ENCODE measurements at regions not wholly inside any gene's neighbourhood (a gene's known extent, or its start where the extent isn't known, plus 50 kb on each side); places are given as distances from the start of the nearest gene placed in this dataset.

DNA sequence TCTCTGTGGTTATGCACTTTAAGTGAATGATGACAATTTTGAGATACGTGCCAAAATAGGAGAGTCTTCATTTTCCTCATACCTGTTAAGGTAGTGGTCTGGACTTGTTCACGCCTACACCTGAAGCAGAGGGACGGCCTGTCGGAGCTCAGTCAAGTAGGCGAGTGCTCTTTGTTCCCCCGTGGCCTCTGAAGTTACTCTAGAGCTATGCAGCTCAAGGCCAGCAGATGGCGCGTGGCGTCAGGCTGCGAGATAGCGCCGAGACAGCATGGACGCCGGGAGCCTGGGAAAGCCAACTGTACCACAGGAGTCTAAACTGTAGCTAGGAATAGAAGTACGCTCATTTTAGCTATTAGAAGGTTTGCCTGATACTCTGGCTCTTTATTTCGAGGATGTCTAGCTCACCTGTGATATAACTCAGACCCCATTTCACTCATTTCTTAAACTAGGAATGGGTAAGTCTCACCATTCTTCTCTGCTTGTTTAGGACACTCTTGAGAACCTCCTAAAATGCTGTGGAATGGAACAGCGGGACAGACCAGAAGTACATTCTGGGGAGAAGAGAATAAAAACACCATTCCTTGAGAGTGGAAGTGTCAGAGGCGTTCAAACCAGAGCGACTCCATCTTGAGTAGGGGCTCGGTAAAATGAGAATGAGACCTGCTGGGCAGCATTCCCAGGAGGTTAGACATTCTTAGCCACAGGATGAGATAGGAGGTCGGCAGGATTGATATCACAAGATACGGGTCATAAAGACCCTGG, 267.4 kb upstream of the HMGA2 start:
- peak; percentile 78 for DNase-seq (ENCODE audit: low read depth)

GRCh38 chr12:65557438-65558181, 266.7 kb upstream of the HMGA2 start:
- DNase-seq (ENCODE audit: low read depth) = no peak

GRCh38 chr12:65560286-65560685, 264.0 kb upstream of the HMGA2 start:
- no peak for DNase-seq (ENCODE audit: low read depth)

DNA sequence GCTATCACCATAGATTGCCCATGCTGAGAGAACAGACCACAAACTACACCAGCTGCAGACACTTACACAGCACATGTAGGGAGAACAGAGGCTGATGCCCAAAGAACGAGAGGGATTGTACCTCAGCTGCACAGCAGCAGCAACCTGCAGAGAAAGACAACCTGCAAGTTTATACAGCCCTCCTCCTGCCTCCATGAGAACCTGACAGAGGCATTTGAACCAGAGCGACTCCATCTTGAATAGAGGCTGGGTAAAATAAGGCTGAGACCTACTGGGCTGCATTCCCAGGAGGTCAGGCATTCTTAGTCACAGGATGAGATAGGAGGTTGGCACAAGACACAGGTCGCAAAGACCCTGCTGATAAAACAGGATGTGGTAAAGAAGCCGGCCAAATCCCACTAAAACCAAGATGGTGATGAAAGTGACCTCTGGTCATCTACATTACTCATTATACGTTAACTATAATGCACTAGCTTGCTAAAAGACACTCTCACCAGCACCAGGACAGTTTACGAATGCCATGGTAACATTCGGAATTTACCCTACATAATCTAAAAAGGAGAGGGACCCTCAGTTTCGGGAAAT, 262.4 kb upstream of the HMGA2 start:
- DNase-seq (ENCODE audit: low read depth) = peak; percentile 78

DNA sequence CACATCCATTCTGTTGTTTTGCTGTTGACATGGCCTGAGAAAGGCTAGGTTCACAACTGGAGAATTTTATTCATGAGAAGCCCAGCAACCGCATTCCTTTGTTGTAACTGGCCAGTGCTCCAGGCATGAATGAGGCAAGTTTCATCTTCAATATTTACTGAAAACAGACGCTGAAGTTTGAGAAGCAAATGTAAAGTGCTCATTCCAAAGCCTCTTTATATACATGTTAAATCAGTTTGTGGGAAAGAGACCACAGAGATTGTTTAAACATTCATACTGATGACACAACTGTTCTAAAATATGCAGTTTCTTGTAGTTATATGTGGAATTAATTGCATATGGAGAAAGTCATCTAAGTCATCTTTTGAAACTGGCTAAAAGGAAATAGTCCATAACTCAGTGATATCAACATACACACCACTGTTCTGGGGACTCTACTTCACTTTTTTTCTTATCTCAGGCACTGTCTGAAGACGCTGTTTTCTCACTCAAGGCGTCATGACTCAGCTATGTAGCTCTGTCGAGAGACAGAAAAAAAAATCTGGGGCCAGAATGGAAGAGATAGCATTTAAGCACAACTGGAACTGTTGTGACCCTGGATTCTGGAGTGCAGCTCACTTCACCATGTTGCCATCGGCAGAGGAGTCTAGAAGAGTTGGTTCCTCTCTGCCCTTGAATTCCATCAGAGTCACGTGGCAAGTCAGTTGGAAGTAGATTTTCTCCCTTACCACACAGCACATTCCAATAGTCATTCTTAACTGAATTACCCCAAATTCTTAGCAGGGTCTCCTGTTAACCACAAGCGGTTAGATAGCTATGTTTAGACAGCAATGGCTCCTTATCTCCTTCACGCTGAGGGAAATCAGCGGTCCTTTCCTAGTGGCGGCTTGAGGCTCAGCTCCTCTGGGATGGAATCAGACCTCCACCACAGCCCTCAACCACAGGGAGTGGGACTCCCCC, 258.4 kb upstream of the HMGA2 start:
- peak; percentile 97 for DNase-seq (ENCODE audit: low read depth)

DNA sequence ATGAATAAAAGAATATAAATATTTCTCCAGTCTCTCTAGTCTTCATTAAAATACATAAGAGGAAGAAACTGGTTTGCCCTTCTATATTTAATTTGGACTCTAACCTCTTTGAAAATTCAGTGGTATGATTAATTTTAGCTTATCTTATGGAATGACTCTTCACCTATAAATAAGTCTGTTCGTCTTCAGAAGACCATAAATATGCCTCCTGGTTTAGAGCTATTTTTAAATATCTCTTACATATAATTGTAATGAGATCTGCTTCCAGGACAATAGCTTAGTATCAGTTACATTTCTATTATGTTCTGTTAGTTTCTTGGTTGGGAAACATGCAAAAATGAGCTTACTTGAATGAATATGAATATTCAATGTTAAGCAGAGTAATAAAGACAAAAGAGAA, 257.5 kb upstream of the HMGA2 start:
- peak; percentile 43 for DNase-seq (ENCODE audit: low read depth)

DNA sequence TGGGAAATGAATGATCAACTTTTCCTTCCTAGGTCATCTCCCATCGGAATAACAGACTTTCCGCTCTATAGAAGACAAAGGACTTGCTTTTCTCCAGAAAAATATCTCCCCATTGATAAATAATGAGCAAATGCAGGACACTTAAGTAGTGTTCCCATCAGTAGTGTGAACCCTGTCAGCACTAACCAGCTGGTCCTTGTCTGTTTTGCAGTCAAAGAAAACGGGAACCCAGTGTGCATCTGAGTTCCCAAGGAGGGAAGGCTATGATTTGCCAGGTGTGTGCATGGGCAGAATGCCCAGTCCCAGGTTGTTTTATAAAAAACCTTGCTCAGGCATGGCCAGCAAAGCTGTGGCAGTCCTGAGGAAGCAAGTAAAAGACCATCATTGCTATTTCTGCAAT, 256.5 kb upstream of the HMGA2 start:
- DNase-seq (ENCODE audit: low read depth) = no peak

GRCh38 chr12:65568517-65568916, 255.8 kb upstream of the HMGA2 start:
- peak; percentile 25 for DNase-seq (ENCODE audit: low read depth)

DNA sequence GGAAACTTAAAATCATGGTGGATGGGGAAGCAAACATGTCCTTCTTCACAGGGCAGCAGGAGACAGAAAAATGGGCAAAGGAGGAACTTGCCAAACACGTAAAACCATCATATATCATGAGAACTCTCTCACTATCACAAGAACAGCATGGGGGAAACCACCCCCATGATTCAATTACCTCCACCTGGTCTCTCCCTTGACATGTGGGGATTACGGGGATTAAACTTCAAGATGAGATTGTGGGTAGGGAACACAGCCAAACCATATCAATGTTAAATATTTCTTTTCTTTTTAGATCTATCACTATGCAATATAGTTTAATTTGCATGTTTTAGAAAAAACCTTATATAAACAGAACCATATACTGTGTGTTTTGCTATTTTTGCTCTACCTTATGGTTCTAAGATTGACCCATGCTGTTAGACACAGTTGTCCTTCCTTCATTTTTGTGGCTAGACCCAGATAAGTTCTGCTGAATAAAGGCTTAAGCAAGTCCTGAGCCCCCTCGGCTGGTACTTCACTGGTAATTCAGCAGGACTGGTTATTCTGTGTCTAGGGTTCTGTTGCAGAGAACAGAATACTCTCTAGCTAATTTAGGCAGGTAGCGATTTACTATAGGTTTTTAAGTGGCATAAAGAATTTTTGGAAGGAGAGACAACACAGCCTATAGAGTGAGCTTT, 253.7 kb upstream of the HMGA2 start:
- DNase-seq (ENCODE audit: low read depth) = peak; percentile 19

DNA sequence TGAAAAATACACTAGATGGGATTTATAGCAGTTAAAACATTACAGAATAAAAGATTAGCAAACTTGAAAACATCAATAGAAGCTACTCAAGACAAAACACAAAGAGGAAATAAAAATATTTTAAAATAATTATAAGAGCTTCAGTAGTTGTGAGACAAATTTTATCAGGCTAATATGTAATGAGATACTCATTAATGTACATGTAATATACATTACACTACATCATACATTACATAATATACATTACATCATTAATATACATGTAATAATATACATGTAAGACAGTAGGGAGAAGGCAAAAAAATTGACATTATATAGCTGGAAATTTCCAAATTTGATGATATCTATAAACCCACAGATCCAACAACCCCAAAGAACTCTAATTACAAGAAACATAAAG, 249.4 kb upstream of the HMGA2 start:
- no peak for DNase-seq (ENCODE audit: low read depth)

DNA sequence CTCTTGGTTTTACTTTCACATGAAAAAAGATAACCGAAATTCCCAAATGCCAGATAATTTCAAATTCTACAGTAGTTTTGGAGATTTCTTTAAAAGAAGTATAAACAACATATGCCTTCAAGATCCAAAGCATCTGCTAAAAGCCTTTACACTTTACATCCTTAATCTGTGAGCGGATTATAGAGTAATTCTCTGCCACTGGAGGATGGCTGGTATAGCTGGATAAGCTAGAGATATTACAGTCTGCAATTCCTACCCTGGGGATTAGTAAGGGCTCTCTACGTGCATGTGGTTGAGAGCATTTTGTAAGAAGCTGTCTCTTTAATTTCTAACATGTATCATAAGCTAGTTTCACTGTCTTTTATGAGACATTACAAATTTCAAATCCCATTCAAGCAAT, 240.3 kb upstream of the HMGA2 start:
- no peak for DNase-seq (ENCODE audit: low read depth)

DNA sequence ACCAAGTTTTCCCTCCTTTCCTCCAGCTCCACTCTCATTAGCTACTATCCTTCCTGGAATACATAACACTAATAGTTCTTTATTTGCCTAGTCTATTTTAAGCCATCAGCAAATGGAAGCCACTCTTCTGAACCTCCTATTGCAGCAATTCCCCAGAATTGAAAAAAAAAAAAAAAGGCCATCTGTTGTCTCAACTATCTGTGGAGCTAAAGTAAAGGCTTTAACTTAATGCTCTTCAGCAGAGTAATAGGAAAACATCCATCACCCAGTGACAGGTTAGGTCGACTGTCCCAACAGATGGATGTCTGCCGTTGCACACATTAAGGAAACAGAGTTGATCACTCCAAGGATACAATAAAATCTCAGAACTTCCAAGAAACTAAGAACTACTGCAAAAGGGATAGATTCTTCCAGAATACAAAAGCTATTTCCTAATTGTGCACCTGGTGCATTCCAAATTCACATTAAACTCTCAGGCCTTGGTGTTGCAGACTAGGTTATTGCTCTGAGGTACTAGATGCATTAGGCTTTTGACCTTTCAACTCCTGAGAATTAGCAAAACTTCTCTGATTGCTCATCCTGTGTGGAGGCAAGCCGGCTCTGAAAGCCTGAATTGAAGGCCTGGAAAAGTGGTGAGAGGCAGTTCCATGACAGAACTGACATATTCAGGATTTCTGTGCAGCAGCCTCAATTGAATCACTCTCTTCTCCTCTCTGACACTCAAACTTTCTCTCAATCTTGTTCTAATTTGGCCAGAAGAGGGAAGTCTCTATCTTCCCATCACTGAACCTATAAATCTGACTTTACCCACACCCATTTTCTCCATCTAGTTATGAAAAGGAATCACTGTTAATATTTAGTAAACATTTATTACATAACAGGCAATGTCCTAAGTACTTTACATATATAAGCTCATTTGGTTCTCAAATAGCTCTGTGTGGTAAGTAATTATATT, 238.4 kb upstream of the HMGA2 start:
- no peak for DNase-seq (ENCODE audit: low read depth)

- no peak for DNase-seq (ENCODE audit: low read depth)
These were observed 237.5 kb upstream of the HMGA2 start for GRCh38 chr12:65586796-65587195.

- no peak for DNase-seq (ENCODE audit: low read depth)
These were observed 234.0 kb upstream of the HMGA2 start for GRCh38 chr12:65590318-65590717.

GRCh38 chr12:65592416-65592815, 231.9 kb upstream of the HMGA2 start:
- peak; percentile 55 for DNase-seq (ENCODE audit: low read depth)

GRCh38 chr12:65593239-65593701, 231.0 kb upstream of the HMGA2 start:
- no peak for DNase-seq (ENCODE audit: low read depth)

DNA sequence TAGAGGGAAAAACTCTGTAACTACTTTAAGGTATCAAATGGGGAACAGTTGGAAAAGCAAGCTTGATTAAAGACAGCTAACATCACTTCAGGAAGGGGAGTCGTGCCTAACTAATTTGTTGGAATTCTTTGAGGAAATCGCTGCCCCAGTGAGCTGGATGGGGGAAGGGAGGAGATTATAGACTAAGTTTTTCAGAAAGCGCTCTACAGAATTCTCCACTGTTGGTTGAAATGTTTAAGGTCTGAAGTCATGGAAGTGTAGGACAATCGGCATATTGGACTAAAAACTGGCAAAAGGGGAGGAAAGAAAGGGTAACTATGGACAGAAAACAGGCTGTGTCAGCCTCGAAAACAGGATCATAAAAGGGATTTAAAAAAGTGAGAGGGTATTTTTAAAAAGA, 229.9 kb upstream of the HMGA2 start:
- DNase-seq (ENCODE audit: low read depth) = no peak

- no peak for DNase-seq (ENCODE audit: low read depth)
These were observed 229.2 kb upstream of the HMGA2 start for GRCh38 chr12:65595016-65595560.

GRCh38 chr12:65596514-65597091, 227.7 kb upstream of the HMGA2 start:
- DNase-seq (ENCODE audit: low read depth) = peak; percentile 75

Data from amniotic epithelial cell (primary cell).